Activated naive CD8-positive, alpha-beta T cell treated with anti-CD3 and anti-CD28 coated beads for 36 hours (primary cell): ENCODE measurements at regions not wholly inside any gene's neighbourhood (a gene's known extent, or its start where the extent isn't known, plus 50 kb on each side); places are given as distances from the start of the nearest gene placed in this dataset.

Experiments used
- DNase-seq: peaks from one replicate; pipeline ENCODE4 v3.0.0; 2021
- H3K27ac Mint-ChIP-seq: one replicate; pipeline ENCODE4 v1.8.0; 2022; ENCODE audit warnings: mild to moderate bottlenecking, moderate library complexity, mixed read lengths
- H3K27me3 Mint-ChIP-seq: one replicate; pipeline ENCODE4 v1.8.0; 2022; ENCODE audit warnings: mild to moderate bottlenecking, mixed read lengths
- H3K36me3 Mint-ChIP-seq: one replicate; pipeline ENCODE4 v1.8.0; 2021; ENCODE audit warnings: mild to moderate bottlenecking, mixed read lengths
- H3K4me1 Mint-ChIP-seq: one replicate; pipeline ENCODE4 v1.8.0; 2021; ENCODE audit warnings: mixed read lengths
- H3K4me3 Mint-ChIP-seq: one replicate; pipeline ENCODE4 v1.8.0; 2022; ENCODE audit warnings: mild to moderate bottlenecking, moderate library complexity, mixed read lengths
- H3K9me3 Mint-ChIP-seq: one replicate; pipeline ENCODE4 v1.8.0; 2022; ENCODE audit warnings: mixed read lengths

- Mint-ChIP-seq H3K9me3 (no peaks in the 10 kb centered on the region), H3K27ac (no peak overlapping the region), H3K36me3 (no peaks in the 10 kb centered on the region)
These were observed 54.4 kb downstream of the ZNF503 start for GRCh38 chr10:75347186-75347585.

GRCh38 chr10:75345738-75346137 is 55.8 kb downstream of the ZNF503 start:
- Mint-ChIP-seq H3K4me1 (no peaks in the 10 kb centered on the region), H3K4me3 (no peak overlapping the region), H3K9me3 (no peaks in the 10 kb centered on the region), H3K27ac (no peak overlapping the region), H3K27me3 (peaks cover 4% of the 10 kb centered on the region), H3K36me3 (no peaks in the 10 kb centered on the region)
- no peak for DNase-seq

More at GRCh38 chr10:75347186-75347585, 54.4 kb downstream of the ZNF503 start:
- no peak overlapping the region for H3K4me3 Mint-ChIP-seq
- H3K4me1 Mint-ChIP-seq = no peaks in the 10 kb centered on the region
- DNase-seq = no peak
- peaks cover 6% of the 10 kb centered on the region for H3K27me3 Mint-ChIP-seq

GRCh38 chr10:75344170-75344569 is 57.4 kb downstream of the ZNF503 start:
- Mint-ChIP-seq H3K27ac (no peak overlapping the region), H3K36me3 (no peaks in the 10 kb centered on the region), H3K9me3 (no peaks in the 10 kb centered on the region), H3K27me3 (peaks cover 4% of the 10 kb centered on the region), H3K4me3 (no peak overlapping the region), H3K4me1 (no peaks in the 10 kb centered on the region)
- no peak for DNase-seq

GRCh38 chr10:75342397-75342796 is 59.2 kb downstream of the ZNF503 start:
- no peak for DNase-seq
- H3K9me3 Mint-ChIP-seq = no peaks in the 10 kb centered on the region

GRCh38 chr10:75335983-75336382 is 65.6 kb downstream of the ZNF503 start:
- Mint-ChIP-seq H3K4me3 (no peak overlapping the region), H3K9me3 (peaks cover 1% of the 10 kb centered on the region), H3K27me3 (peaks cover 6% of the 10 kb centered on the region), H3K36me3 (no peaks in the 10 kb centered on the region), H3K27ac (no peak overlapping the region), H3K4me1 (no peaks in the 10 kb centered on the region)
- no peak for DNase-seq

More at GRCh38 chr10:75342397-75342796, 59.2 kb downstream of the ZNF503 start:
- H3K27me3 Mint-ChIP-seq = peaks cover 4% of the 10 kb centered on the region
- H3K36me3 Mint-ChIP-seq = no peaks in the 10 kb centered on the region
- H3K27ac Mint-ChIP-seq = no peak overlapping the region
- H3K4me1 Mint-ChIP-seq = no peaks in the 10 kb centered on the region
- H3K4me3 Mint-ChIP-seq = no peak overlapping the region

GRCh38 chr10:75335191-75335590 is 66.4 kb downstream of the ZNF503 start:
- H3K36me3 Mint-ChIP-seq = no peaks in the 10 kb centered on the region
- DNase-seq = no peak
- H3K27me3 Mint-ChIP-seq = peaks cover 12% of the 10 kb centered on the region
- H3K4me1 Mint-ChIP-seq = no peaks in the 10 kb centered on the region
- no peak overlapping the region for H3K27ac Mint-ChIP-seq
- peaks cover 1% of the 10 kb centered on the region for H3K9me3 Mint-ChIP-seq
- H3K4me3 Mint-ChIP-seq = no peak overlapping the region

- no peaks in the 10 kb centered on the region for H3K36me3 Mint-ChIP-seq
- H3K27ac Mint-ChIP-seq = no peak overlapping the region
- peaks cover 16% of the 10 kb centered on the region for H3K27me3 Mint-ChIP-seq
- no peaks in the 10 kb centered on the region for H3K4me1 Mint-ChIP-seq
- H3K4me3 Mint-ChIP-seq = no peak overlapping the region
- H3K9me3 Mint-ChIP-seq = peaks cover 1% of the 10 kb centered on the region
- no peak for DNase-seq
These were observed 66.8 kb downstream of the ZNF503 start for GRCh38 chr10:75334720-75335119.

GRCh38 chr10:75332081-75332480 is 69.5 kb downstream of the ZNF503 start:
- no peaks in the 10 kb centered on the region for H3K36me3 Mint-ChIP-seq
- no peak overlapping the region for H3K27ac Mint-ChIP-seq
- no peak for DNase-seq
- peaks cover 26% of the 10 kb centered on the region for H3K27me3 Mint-ChIP-seq
- H3K4me3 Mint-ChIP-seq = no peak overlapping the region
- peaks cover 1% of the 10 kb centered on the region for H3K9me3 Mint-ChIP-seq
- H3K4me1 Mint-ChIP-seq = no peaks in the 10 kb centered on the region

GRCh38 chr10:75331081-75331480 is 70.5 kb downstream of the ZNF503 start:
- H3K4me3 Mint-ChIP-seq = no peak overlapping the region
- H3K9me3 Mint-ChIP-seq = peaks cover 1% of the 10 kb centered on the region
- no peak for DNase-seq
- H3K27ac Mint-ChIP-seq = no peak overlapping the region
- H3K4me1 Mint-ChIP-seq = no peaks in the 10 kb centered on the region
- peaks cover 26% of the 10 kb centered on the region for H3K27me3 Mint-ChIP-seq
- no peaks in the 10 kb centered on the region for H3K36me3 Mint-ChIP-seq

- peaks cover 1% of the 10 kb centered on the region for H3K9me3 Mint-ChIP-seq
- H3K4me1 Mint-ChIP-seq = no peaks in the 10 kb centered on the region
- H3K36me3 Mint-ChIP-seq = no peaks in the 10 kb centered on the region
- no peak overlapping the region for H3K27ac Mint-ChIP-seq
- peaks cover 26% of the 10 kb centered on the region for H3K27me3 Mint-ChIP-seq
- H3K4me3 Mint-ChIP-seq = no peak overlapping the region
- DNase-seq = no peak
These were observed 72.3 kb downstream of the ZNF503 start for GRCh38 chr10:75329190-75329745.

- no peaks in the 10 kb centered on the region for H3K36me3 Mint-ChIP-seq
These were observed 75.3 kb downstream of the ZNF503 start for GRCh38 chr10:75326306-75326705.

GRCh38 chr10:75319274-75319673 is 82.3 kb downstream of the ZNF503 start:
- H3K36me3 Mint-ChIP-seq = no peaks in the 10 kb centered on the region
- H3K27ac Mint-ChIP-seq = no peak overlapping the region
- no peaks in the 10 kb centered on the region for H3K27me3 Mint-ChIP-seq
- no peak overlapping the region for H3K4me3 Mint-ChIP-seq
- no peaks in the 10 kb centered on the region for H3K4me1 Mint-ChIP-seq
- DNase-seq = no peak
- peaks cover 22% of the 10 kb centered on the region for H3K9me3 Mint-ChIP-seq

More at GRCh38 chr10:75326306-75326705, 75.3 kb downstream of the ZNF503 start:
- H3K4me1 Mint-ChIP-seq = no peaks in the 10 kb centered on the region
- H3K27ac Mint-ChIP-seq = no peak overlapping the region
- no peak overlapping the region for H3K4me3 Mint-ChIP-seq
- DNase-seq = no peak
- H3K27me3 Mint-ChIP-seq = peaks cover 21% of the 10 kb centered on the region
- H3K9me3 Mint-ChIP-seq = peaks cover 7% of the 10 kb centered on the region

- H3K9me3 Mint-ChIP-seq = peaks cover 28% of the 10 kb centered on the region
- no peak overlapping the region for H3K4me3 Mint-ChIP-seq
- H3K27ac Mint-ChIP-seq = no peak overlapping the region
- DNase-seq = no peak
- no peaks in the 10 kb centered on the region for H3K4me1 Mint-ChIP-seq
- no peaks in the 10 kb centered on the region for H3K36me3 Mint-ChIP-seq
- H3K27me3 Mint-ChIP-seq = peaks cover 13% of the 10 kb centered on the region
These were observed 78.8 kb upstream of the COMTD1 start for GRCh38 chr10:75314570-75314969.

- Mint-ChIP-seq H3K4me1 (no peaks in the 10 kb centered on the region), H3K9me3 (peaks cover 21% of the 10 kb centered on the region), H3K27ac (no peak overlapping the region), H3K4me3 (no peak overlapping the region), H3K36me3 (no peaks in the 10 kb centered on the region), H3K27me3 (peaks cover 13% of the 10 kb centered on the region)
- no peak for DNase-seq
These were observed 76.7 kb upstream of the COMTD1 start for GRCh38 chr10:75312440-75312839.

GRCh38 chr10:75305675-75306074 is 69.9 kb upstream of the COMTD1 start:
- Mint-ChIP-seq H3K27me3 (peaks cover 7% of the 10 kb centered on the region), H3K27ac (no peak overlapping the region), H3K36me3 (no peaks in the 10 kb centered on the region), H3K4me3 (no peak overlapping the region), H3K9me3 (no peaks in the 10 kb centered on the region), H3K4me1 (no peaks in the 10 kb centered on the region)
- no peak for DNase-seq

GRCh38 chr10:75304741-75305390 is 69.1 kb upstream of the COMTD1 start:
- Mint-ChIP-seq H3K27me3 (peaks cover 2% of the 10 kb centered on the region), H3K36me3 (no peaks in the 10 kb centered on the region), H3K4me3 (no peak overlapping the region), H3K9me3 (peaks cover 2% of the 10 kb centered on the region), H3K4me1 (no peaks in the 10 kb centered on the region), H3K27ac (no peak overlapping the region)
- DNase-seq = no peak
